NCI-H524 (cell line): ENCODE measurements at regions not wholly inside any gene's neighbourhood (a gene's known extent, or its start where the extent isn't known, plus 50 kb on each side); places are given as distances from the start of the nearest gene placed in this dataset.

ENCODE experiments used
- DNase-seq, 2 experiments: peaks; one replicate each; lab custom pipeline; 2025; lab: John Stamatoyannopoulos, UW

- no peak for DNase-seq
Measured at GRCh38 chr12:24223926-24224325, 274.5 kb upstream of the SOX5 start.

- DNase-seq, result no peak
Measured at GRCh38 chr12:24222968-24223367, 273.5 kb upstream of the SOX5 start.

GRCh38 chr12:24212496-24212895, 263.0 kb upstream of the SOX5 start:
- DNase-seq, result no peak

- DNase-seq, result peak in 1 of 2 experiments; percentile 24
Measured at GRCh38 chr12:24206621-24207020, 257.2 kb upstream of the SOX5 start.

GRCh38 chr12:24201258-24201970, 251.9 kb upstream of the SOX5 start:
- DNase-seq, result no peak

GRCh38 chr12:24200010-24200409, 250.5 kb upstream of the SOX5 start:
- no peak for DNase-seq

GRCh38 chr12:24198936-24199671, 249.6 kb upstream of the SOX5 start:
- DNase-seq, result no peak

GRCh38 chr12:24198070-24198469, 248.6 kb upstream of the SOX5 start:
- no peak for DNase-seq

GRCh38 chr12:24197532-24197931, 248.1 kb upstream of the SOX5 start:
- no peak for DNase-seq

GRCh38 chr12:24195063-24195462, 245.6 kb upstream of the SOX5 start:
- DNase-seq, result no peak

- DNase-seq, result no peak
Measured at GRCh38 chr12:24191117-24191516, 241.6 kb upstream of the SOX5 start.

GRCh38 chr12:24185782-24186181, 236.3 kb upstream of the SOX5 start:
- no peak for DNase-seq

- no peak for DNase-seq
Measured at GRCh38 chr12:24177889-24178288, 228.4 kb upstream of the SOX5 start.

GRCh38 chr12:24175929-24176328, 226.5 kb upstream of the SOX5 start:
- DNase-seq, result no peak

- no peak for DNase-seq
Measured at GRCh38 chr12:24175284-24175683, 225.8 kb upstream of the SOX5 start.

GRCh38 chr12:24173067-24173466, 223.6 kb upstream of the SOX5 start:
- no peak for DNase-seq

GRCh38 chr12:24172773-24173066, 223.2 kb upstream of the SOX5 start:
- no peak for DNase-seq

GRCh38 chr12:24172031-24172772, 222.7 kb upstream of the SOX5 start:
- DNase-seq, result no peak

GRCh38 chr12:24155042-24155441, 205.6 kb upstream of the SOX5 start:
- no peak for DNase-seq

GRCh38 chr12:24153079-24153478, 203.6 kb upstream of the SOX5 start:
- no peak for DNase-seq

GRCh38 chr12:24152270-24152669, 202.8 kb upstream of the SOX5 start:
- DNase-seq, result no peak

GRCh38 chr12:24143928-24144327, 194.5 kb upstream of the SOX5 start:
- DNase-seq, result no peak

- no peak for DNase-seq
Measured at GRCh38 chr12:24139035-24139434, 189.6 kb upstream of the SOX5 start.
